Stomach (tissue), 4 donors: ENCODE measurements at regions not wholly inside any gene's neighbourhood (a gene's known extent, or its start where the extent isn't known, plus 50 kb on each side); places are given as distances from the start of the nearest gene placed in this dataset.

Experiments used
- EP300 ChIP-seq: sonication (generic); formaldehyde crosslinking; IDR thresholded peaks from one replicate; pipeline ENCODE4 v1.6.1; 2017; ENCODE audit warnings: antibody characterized with exemption
- POLR2A ChIP-seq, 4 donors: fragments of 450-650 bp; IDR thresholded peaks; one replicate each; pipeline ENCODE4 v1.6.1; 2016; ENCODE audit warnings: antibody characterized with exemption in 4 of 4, control low read depth in 2 of 4, mild to moderate bottlenecking in 1 of 4, moderate library complexity in 1 of 4
- POLR2AphosphoS5 ChIP-seq, 3 donors: sonication (generic); formaldehyde crosslinking; IDR thresholded peaks; one replicate each; pipeline ENCODE4 v1.6.1; 2016; ENCODE audit warnings: antibody characterized with exemption in 3 of 3
- TF ChIP-seq, protein P1 (sequence below), 7 experiments: fragments of 450-650 bp in 4 of 7; fragments of 200-600 bp in 3 of 7; sonication (generic) in 3 of 7; IDR thresholded peaks; one replicate each; pipeline ENCODE4 v1.5.1; 2016 to 2019; ENCODE audit warnings: antibody characterized with exemption in 7 of 7, control low read depth in 2 of 7, mild to moderate bottlenecking in 1 of 7

DNA sequence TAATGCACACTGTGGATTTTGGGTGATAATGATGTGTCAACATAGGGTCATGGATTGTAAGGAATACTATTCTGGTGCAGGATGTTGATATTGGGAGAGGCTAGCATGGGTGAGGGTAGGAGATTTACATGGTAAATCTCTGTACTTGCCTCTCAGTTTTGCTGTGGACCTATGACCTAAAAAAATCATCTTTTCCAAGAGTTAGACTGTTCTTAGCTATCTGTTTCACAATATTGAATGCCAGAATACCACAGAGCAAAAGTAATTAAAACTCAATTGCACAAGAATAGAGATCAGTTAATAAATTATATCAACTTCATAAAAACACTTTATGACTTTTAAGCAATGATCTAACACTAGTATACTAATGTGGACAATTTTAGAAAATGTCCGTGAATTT, 651.6 kb downstream of the HTR1A start:
- TF ChIP-seq, protein P1, sequence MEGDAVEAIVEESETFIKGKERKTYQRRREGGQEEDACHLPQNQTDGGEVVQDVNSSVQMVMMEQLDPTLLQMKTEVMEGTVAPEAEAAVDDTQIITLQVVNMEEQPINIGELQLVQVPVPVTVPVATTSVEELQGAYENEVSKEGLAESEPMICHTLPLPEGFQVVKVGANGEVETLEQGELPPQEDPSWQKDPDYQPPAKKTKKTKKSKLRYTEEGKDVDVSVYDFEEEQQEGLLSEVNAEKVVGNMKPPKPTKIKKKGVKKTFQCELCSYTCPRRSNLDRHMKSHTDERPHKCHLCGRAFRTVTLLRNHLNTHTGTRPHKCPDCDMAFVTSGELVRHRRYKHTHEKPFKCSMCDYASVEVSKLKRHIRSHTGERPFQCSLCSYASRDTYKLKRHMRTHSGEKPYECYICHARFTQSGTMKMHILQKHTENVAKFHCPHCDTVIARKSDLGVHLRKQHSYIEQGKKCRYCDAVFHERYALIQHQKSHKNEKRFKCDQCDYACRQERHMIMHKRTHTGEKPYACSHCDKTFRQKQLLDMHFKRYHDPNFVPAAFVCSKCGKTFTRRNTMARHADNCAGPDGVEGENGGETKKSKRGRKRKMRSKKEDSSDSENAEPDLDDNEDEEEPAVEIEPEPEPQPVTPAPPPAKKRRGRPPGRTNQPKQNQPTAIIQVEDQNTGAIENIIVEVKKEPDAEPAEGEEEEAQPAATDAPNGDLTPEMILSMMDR (IDR thresholded peaks at IDR 0.05): no peak
- no peak for TF ChIP-seq POLR2A (IDR thresholded peaks at IDR 0.05)
- no peak for TF ChIP-seq POLR2AphosphoS5 (IDR thresholded peaks at IDR 0.05)
- TF ChIP-seq EP300: no peak
